Neural progenitor cell (in vitro differentiated cells): ENCODE measurements at regions not wholly inside any gene's neighbourhood (a gene's known extent, or its start where the extent isn't known, plus 50 kb on each side); places are given as distances from the start of the nearest gene placed in this dataset.

Source experiments
- CTCF ChIP-seq: fragments of 200-600 bp; sonication (generic); IDR thresholded peaks from 2 replicates; pipeline ENCODE4 v1.5.1; 2017; ENCODE audit warnings: antibody characterized with exemption, mild to moderate bottlenecking
- EZH2phosphoT487 ChIP-seq: fragments of 200-600 bp; sonication (generic); IDR thresholded peaks from 2 replicates; pipeline ENCODE4 v1.6.1; 2017; ENCODE audit warnings: antibody characterized with exemption

- TF ChIP-seq CTCF (no peak), EZH2phosphoT487 (no peak)
Observed at GRCh38 chr13:79829880-79830279, 348.9 kb downstream of the NDFIP2 start.
